NT2/D1 (cell line): ENCODE measurements at regions not wholly inside any gene's neighbourhood (a gene's known extent, or its start where the extent isn't known, plus 50 kb on each side); places are given as distances from the start of the nearest gene placed in this dataset.

ENCODE experiments used
- SUZ12 ChIP-seq: IDR thresholded peaks from 2 replicates; pipeline ENCODE4 v1.6.1; 2011; ENCODE audit not compliant: insufficient read length, insufficient read depth; ENCODE audit errors: extremely low read depth
- YY1 ChIP-seq: IDR thresholded peaks from 2 replicates; pipeline ENCODE4 v1.6.1; 2011; ENCODE audit not compliant: insufficient read length, insufficient read depth
- ZNF274 ChIP-seq: IDR thresholded peaks from 2 replicates; pipeline ENCODE4 v1.6.1; 2011; ENCODE audit warnings: mild to moderate bottlenecking, low read depth, low read length

- TF ChIP-seq SUZ12 (no peak), ZNF274 (no peak), YY1 (no peak)
Measured at GRCh38 chr5:166959766-166960165, 1331.7 kb upstream of the WWC1 start.
